ENCODE measurements at regions not wholly inside any gene's neighbourhood (a gene's known extent, or its start where the extent isn't known, plus 50 kb on each side); places are given as distances from the start of the nearest gene placed in this dataset.

DNA sequence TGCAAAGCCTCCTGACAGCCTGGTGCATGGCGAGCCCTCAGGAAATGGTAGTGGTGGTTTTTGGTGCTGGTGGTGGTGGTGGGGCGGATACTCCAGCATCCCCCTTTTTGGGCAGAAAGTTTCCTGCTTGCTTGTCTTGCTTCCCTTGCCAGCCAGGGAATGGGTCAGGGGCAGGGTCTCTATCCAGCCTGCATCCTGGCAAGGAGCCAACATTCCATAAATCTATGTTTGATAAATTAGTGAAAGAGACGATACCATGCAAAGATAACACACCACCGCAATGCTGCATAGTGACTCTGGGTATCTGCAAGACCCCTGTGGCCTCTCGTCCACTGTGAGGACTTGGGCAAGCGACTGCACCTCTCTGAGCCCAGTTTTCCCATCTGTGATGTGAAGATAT is 246.2 kb downstream of the LRFN2 start:
- DNase-seq (ENCODE audit: low spot score): peak; percentile 20

DNA sequence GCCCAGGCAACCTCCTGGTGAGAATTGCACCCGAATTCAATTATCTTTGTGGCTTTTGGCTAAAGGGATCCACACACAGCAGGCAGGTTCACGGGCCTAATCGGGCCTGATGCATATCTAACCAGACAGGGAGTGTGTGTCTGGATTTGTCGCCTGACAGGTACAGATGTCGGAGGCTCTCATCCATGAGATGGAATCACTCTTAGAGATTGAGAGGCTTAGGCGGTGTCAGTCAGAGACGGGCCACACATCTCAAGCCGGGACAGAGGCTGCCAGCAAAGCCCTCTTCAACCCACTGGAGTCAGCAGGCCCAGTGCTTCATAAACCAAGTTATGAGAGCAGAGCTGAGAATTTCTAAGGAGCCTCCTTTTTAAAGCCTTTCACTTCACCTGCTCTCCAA is 247.0 kb downstream of the LRFN2 start:
- DNase-seq (ENCODE audit: low spot score): no peak

DNA sequence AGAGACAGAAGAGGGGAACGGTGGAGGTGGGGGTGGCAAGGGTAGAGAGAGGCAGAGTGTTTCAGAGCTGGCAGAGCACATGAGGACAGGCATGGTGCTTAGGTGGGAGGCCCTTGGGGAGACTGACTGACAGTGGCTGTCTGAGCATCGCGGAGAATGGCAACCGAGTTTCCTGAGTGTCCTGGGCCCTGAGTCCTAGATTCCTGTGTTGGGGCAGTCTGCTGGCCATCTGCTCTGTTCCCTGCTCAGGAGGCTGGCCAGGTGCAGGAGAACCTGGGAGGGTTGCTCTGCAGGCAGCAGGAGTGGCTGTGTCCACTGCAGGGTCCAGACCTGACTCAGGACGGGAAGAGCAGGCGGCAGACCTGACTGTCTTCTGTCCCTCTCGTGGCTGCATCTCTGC is 248.9 kb downstream of the LRFN2 start:
- DNase-seq (ENCODE audit: low spot score): no peak

DNA sequence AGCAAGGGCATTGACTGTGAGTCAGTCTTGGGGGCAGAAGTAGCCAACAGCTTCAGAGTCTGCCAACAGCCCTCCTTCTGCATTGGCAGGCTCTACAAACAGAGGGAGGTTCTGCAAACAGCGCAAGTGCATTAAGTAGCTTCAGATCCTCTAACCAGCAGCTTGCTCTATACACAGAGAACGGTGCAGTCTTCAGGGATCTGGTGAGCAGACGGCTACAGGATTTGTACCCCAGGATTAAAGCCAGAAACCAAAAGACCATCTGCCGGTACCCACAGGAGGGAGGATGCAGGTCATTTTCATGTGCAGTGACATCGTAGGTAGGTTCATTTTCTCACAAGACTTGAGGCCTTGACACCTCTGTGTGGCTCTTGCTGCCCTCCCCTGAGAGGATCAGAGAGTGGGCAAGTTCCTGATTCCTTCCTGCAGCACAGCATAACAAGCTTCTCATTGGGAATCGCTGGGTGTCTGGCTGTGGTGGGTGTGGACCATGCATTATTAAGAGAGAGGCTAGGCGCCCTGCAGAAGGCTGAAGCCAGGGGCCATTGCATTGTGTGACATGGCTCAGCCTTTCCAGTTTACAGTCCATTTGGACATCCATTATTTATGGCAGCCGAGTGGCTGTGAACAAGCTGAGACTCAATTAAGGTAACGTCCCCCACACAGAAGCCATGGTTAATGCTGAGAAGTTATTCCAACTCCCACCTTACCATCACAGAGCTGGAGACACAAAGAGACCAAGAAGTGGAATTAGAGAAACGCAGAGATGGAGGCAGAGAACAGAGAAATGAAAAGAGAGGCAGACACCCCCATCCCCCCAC is 250.0 kb downstream of the LRFN2 start:
- DNase-seq (ENCODE audit: low spot score): no peak

DNA sequence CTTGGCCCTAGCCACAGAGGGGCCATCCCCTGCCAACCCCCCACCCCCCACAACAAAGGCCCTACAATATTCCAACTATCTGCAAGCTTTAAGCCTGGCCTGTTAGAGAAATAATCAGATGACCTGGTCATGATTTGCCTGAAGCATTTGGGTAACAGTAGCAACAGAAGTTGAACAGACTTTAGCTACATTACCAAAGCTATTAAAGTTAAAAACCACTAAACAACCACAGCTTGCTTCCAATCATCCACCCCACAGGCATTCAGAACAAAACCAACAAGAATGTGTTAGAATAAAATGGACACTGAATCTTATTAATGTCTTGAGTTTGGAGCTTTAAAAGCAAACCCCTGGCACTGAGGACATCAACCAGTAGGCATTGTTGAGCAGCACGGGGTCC is 250.9 kb downstream of the LRFN2 start:
- DNase-seq (ENCODE audit: low spot score): no peak

DNA sequence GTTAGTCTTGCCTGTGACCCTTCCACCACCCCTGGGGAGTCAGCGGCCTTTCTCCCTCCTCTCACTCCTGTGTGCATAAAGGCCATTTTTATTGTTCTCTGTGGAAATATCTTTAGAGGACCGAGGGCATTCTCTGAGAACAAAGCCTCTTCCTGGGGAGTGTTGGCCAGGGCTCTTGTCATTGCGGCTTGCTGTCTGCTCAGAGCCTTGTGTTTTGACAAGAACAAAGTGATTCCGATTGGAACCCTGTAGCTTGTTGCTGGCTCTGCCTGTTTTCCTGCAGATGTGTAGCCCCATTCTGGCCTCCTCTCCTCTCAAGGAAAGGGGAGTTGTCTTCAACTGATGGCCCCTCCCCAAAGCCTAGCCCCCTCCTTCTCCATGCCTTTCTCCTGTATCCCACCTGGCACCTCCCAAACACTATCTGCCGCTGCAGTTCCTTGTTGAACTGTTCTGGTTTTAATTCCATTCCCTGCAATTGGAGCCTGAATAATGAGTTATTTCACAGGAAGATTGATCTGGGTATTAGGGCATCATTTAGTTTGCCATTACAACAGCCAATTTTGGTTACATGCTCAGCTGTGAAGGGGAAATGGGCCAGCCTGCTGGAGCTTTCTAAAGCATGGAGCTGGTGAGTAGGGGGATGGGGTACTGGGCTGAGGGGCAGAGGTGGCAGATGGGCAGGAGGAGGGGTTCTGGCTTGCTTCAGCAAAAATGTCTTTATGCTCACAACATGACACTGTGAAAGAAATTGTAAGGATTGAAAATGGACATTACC is 252.5 kb downstream of the LRFN2 start:
- no peak for DNase-seq (ENCODE audit: low spot score)

DNA sequence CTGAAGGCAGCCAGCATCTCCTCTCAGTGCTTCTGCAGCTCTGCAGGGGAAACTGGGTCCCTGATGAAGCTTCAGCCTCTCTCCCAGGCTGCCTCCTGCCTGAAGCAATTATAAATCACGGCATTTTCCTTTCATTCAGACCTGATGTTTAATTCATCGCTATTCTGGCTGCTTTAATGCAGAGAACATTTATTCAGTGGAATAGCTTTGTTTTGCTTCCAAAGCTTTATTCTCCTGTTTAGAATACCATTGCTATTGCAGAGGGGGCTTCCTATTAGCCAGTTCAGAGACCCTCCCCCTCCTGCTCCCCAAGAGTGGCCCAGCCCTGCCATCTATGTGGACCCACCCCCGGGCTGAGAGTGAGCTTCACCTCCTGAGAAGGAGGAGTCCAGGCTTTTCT is 255.6 kb downstream of the LRFN2 start:
- DNase-seq (ENCODE audit: low spot score): no peak

DNA sequence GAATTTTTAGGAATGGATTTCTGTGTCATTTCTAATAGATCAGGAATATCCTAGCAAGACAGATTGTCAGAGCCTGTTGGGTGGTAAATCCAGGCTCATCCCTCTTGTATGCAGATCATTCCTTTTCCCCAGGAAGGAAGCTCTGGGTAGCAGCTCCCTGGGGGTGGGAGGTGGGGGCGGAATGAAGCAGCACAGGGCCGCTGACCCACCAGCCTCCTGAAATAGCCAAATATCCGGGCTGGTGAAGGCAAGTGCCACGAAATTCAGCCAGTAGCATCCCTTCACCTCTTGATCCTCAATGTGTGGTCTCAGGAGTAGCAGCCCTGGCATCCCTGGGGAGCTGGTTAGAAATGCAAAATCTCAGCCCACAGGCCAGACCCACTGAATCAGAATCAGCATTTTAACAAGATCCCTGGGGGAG is 256.9 kb downstream of the LRFN2 start:
- DNase-seq (ENCODE audit: low spot score): no peak

DNA sequence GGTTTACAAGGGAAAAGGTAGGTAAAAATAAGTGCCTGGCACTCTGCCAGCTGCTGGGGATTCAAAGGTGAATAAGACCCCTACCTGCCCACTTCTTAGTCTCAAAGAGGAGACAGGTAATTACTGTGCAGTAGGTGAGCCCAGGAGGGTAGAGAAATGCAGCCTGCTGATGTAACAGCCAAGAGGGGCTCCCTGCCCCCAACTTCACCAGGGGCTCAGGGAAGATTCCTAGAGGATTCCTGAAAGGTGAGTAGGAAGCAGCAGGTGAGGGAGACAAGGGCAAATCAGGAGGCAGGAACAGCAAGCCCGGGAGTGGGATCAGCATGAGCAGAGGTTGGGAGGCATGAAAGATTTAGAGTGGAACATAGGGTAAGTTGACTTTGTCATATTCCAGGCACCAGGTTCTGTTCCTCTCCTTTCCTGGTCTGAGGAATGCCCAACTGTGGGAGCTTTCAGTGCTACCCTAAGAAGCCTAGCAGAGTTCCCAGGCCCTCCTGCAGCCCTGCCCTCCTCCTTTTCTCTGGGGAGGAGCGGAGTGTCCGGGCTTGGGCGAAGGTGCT is 258.1 kb downstream of the LRFN2 start:
- DNase-seq (ENCODE audit: low spot score): no peak

DNA sequence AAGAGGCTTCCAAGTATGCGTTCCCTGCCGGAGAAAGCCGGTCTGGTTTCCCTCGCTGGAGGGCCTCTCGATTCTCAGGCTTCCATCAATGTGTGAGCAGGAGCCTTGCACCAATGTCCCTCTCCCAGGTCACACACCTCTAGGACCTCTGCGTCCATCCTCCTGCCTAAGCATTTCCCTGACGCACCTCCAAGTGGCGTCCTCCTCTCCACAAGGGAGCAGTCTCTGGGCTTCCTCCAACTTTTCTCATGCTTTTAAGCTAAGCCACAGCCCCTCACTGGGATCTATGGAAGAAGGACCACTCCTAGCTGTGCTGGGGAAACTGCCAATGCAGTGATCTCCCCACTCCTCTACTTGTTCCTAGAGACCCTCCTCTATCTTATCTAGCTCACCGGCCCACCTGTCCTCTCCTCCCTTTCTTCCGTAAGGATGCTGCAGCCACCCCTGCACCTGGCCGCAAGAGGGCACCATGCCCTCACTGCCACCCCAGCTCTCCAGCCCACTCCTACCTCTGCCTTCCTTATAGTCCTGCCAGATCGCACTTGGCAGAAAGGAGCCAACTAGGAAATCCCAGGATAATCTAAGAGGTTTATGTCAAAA is 258.7 kb downstream of the LRFN2 start:
- DNase-seq (ENCODE audit: low spot score): peak; percentile 57

DNA sequence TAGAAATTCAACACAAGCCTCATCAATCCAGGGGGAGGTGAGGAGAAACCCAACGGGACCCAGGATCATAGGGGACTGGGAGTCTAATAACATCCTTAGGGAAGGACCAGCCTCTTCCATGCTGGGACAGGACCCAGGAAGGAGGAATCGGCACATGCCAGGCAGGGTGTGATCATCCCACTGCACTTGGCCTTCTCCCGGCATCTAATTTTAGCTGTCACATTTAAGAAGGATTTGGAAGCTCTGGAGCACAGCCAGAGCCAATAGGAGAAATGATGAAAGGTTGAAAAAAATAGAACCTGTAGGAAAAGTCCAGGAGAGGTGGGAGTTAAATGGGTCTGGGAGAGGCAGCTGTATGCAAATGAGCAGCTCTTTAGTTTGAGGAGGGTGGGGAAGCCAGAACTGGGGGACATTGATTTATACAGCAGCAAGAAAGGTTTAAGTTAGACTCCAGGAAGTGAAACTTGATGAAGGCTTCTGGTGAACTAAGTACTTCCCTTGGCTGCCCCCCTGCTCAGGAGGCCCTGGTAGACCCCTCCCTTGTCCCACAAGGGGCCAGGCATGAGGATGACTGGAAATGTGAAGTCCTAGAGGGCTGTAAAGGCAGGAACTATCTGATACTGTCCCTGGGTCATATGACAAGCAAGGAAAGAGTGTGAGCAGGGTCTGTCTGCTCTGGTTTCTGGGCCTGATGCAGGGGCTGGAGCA is 260.3 kb downstream of the LRFN2 start:
- no peak for DNase-seq (ENCODE audit: low spot score)

DNA sequence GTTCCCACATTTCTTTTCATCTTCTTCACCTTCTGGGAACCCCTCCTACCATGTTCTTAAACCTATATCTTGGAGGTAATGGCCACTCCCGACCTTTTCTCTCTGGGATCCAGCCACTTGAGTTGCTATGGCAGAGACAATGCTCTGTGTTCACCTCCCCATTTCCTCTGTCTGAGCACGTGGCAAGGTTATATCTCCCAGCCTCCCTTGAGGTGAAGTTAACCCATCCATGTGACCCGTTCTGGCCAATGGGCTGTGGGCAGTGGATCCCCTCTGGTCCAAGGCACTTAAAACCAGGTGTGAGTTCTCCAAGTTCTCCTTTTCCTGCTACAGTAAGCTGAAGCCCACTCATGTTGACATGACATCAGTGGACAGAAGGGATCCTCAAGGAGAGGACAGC is 261.4 kb downstream of the LRFN2 start:
- no peak for DNase-seq (ENCODE audit: low spot score)

DNA sequence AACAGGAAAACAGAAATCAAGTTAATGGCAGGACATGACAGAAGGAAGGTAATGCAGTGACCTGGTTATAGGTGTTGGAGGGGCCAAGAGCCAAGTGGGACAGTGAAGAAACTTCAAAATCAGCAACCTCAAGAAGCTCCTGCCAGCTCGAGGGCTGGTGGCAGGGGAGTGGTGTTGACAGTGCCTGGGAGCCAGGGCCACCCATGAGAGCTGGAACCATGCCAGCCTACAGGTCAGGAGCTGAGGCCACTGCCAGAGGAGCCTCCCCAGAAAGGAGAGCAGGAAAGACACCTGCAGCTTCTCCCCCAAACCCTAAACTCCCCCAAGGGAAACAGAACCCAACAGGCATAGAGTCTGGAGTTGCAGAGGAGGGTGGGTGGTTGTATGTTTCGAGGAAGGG is 262.1 kb downstream of the LRFN2 start:
- no peak for DNase-seq (ENCODE audit: low spot score)

DNA sequence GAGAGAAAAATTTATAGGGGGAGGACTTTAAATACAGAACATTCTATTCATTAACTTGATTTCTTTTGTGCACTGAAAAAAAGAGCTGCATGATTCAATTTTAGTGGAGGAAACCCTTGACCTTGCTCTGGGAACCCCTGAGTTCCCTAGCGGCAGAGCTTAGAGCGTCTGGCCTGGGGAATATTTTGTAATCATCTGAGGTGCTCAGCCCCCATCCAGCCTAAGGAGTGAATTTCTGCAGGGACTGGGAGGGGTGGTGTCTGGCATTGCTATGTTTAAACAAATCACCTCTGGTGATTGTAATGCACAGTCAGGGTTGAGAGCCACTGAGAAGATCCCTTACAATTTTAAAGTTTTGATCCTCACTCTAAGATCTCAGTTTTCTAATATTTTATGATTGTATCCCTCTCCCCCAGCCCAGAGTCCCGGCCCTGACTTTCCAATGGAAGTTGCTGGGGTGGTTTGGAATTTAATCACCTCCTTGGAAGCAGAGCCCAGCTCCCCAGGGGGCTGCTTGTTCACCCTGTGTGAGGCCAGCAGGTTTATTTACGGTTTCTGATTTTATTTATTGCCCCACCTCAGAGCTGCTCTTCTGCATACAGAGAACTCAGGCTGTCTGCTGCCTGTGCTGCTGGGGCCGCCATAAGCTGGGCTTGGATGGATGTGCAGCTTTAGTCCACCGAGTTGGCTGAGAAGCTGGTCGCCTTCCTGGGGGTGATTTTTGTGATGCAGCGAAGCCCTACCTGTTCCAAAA is 263.1 kb downstream of the LRFN2 start:
- no peak for DNase-seq (ENCODE audit: low spot score)

DNA sequence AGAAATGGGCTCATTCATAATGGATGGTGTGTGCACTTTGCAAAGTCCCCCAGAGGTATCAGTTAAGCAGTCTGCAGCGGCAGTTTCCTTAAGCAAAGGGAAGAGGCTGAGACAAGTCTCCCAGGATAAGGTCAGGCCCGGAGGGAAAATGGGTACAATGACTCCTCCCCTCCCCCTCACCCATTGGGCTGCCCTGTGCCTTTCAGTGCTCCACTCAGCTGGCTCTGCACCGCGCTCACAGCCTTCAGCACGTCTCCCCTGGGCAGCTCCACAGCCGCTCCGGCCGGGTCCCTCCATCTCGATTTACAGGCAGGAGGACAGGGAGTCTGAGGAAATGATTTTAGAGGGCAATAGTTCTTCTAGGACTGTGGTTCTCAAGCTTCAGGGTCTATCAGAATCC is 264.8 kb downstream of the LRFN2 start:
- DNase-seq (ENCODE audit: low spot score): no peak

DNA sequence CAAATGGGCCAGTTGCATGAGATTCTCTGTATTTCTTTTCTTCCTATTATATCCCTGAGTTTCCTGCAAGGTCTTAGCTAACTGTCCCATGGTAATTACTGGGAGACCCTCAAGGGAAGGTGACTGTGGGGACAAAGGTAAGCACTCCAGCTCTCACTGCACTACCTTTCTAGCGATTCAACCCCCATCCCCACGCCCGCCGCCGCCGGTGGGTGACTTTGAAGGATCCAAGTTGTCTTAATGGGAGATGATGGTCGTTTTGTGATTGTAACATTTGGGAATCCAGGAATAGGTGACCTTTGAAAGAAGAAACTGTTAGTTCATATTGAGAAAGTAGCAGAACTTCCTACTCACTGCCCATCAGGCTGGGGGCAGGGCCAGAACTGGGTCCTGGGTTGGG is 265.5 kb downstream of the LRFN2 start:
- no peak for DNase-seq (ENCODE audit: low spot score)

DNA sequence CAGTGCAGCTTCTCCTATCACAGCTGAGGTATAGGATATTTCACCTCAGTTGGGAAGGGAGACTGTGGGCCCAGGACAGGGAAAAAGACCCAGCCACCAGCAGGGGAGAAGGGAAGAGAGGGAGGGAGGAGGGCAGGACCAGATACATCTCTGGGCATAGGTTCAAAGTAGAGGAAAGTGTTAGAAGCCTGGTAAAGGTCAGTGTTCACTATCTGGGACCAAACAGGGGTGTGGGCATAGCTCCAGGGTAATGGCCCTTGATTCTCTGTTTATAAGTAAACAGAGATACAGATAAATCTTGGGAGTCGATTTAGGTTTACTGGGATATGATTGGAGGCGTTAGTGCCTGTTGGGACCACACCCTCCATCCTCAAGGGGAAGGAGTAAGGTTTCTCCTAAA is 266.2 kb downstream of the LRFN2 start:
- DNase-seq (ENCODE audit: low spot score): no peak

DNA sequence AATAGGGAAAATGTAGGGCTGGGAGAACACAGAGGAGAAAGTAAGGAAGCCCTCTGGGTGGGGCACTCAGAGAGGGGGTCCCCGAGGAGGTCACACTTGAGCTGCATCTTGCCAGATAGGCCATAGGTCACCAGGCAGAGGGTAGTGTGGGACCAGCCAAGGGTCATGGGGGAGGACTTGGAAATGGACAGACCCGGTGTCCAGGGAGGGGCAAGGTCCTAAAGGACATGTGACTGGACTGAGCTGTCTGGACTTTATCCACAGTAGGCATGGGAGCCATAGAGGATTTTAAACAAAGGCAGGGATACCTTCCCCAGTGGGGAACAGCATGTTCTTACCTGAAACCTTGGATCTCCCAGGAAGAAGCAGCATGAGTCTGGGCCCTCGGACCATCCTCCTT is 266.7 kb downstream of the LRFN2 start:
- DNase-seq (ENCODE audit: low spot score): no peak

DNA sequence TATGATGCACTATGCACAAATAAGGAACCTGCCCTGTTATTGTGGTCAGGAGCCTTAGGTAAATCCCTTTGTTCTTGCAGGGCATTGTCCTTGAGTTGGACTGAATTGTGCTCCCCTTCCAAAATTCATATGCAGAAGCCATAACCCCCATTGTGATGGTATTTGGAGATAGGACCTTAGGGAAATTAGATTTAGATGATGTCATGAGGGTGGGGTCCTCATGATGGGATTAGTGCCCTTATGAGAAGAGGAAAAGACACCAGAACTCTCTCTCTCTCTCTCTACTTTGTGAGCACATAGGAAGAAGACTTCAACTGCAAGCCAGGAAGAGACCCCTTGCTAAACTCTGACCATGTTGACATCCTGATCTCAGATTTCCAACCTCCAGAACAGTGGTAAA is 268.0 kb downstream of the LRFN2 start:
- no peak for DNase-seq (ENCODE audit: low spot score)

DNA sequence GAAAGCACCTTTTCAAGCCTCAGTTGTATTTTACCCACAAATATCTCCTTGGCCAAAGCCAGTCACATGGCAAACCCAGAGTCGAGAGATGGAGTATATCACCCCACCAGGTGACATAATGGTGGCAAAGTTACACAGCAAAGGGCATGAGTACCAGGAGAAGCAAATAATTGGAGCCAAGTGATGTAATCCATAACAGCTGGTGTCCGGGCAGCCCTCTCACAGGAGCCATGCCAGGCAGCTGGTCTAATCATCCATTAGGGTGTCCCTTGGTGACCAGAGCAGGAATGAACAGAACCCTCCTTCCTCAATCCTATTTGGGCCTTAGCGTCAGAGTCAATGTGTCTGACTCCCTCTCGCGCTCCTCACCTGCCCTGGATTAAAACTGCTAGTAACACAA is 272.1 kb downstream of the LRFN2 start:
- DNase-seq (ENCODE audit: low spot score): no peak

DNA sequence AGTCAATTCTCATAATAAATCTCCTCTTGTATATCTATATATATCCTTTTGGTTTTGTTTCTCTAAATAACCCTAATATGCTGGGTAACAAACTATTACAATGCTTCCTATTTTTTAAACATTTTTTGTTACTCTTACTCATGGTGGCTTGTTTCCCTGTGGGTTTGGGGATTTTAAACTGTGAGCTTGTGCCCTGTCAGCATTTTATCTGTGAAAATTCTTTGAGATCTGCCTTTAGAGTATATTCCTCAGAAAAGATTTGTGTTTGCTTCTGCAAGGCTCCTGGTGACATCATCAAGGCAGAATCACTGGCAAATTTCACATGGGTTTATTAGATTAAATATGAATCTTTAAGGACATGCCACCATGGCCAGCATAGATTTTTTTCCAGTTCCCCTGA is 273.6 kb downstream of the LRFN2 start:
- no peak for DNase-seq (ENCODE audit: low spot score)
